H1 (cell line): ENCODE measurements at regions not wholly inside any gene's neighbourhood (a gene's known extent, or its start where the extent isn't known, plus 50 kb on each side); places are given as distances from the start of the nearest gene placed in this dataset.
"Not testable (repeated sequence)": the region's sequence is repeated elsewhere in the genome, so short reads cannot be mapped to it uniquely, and the experiment has no call there.

Experiments used
- CTCF ChIA-PET: fragments of 300-600 bp; sonication (Branson Sonifier 250); formaldehyde crosslinking; loops from one replicate; lab custom pipeline; 2021; ENCODE audit not compliant: partially characterized antibody; lab: Charles Lee
- POLR2A ChIA-PET: fragments of 300-600 bp; sonication (Branson Sonifier 250); formaldehyde crosslinking; loops from one replicate; lab custom pipeline; 2021; ENCODE audit warnings: inconsistent platforms; ENCODE audit not compliant: partially characterized antibody; lab: Charles Lee
- DNase-seq, 2 experiments: peaks; one replicate each; pipeline versions ENCODE4 v3.0.0 to v3.0.0-alpha.2; 2010 to 2022; ENCODE audit warnings: low spot score in 2 of 2, low read depth in 1 of 2, mixed read lengths in 1 of 2
- FAIRE-seq: peaks from 2 replicates; lab custom pipeline; 2011; peaks lifted over from hg19 to GRCh38; lab: Jason Lieb, UNC
- H2AFZ ChIP-seq: 2 replicates; pipeline ENCODE4 v1.8.1; 2012; ENCODE audit warnings: low read length, inconsistent platforms
- H2AK5ac ChIP-seq: 2 replicates; pipeline ENCODE4 v1.6.1; 2013; ENCODE audit warnings: low read depth, low read length
- H2BK120ac ChIP-seq: replicated peaks from 2 replicates; pipeline ENCODE3; 2013; ENCODE audit warnings: low read depth, low read length, inconsistent platforms
- H2BK12ac ChIP-seq: 2 replicates; pipeline ENCODE4 v1.6.1; 2013; ENCODE audit warnings: low read depth, low read length
- H2BK15ac ChIP-seq: 2 replicates; pipeline ENCODE4 v1.6.1; 2013; ENCODE audit warnings: low read length
- H2BK20ac ChIP-seq: 2 replicates; pipeline ENCODE4 v1.6.1; 2013; ENCODE audit warnings: low read length
- H2BK5ac ChIP-seq: 2 replicates; pipeline ENCODE4 v1.6.1; 2013; ENCODE audit warnings: low read depth, low read length
- H3K14ac ChIP-seq: 2 replicates; pipeline ENCODE4 v1.6.1; 2013; ENCODE audit warnings: inconsistent platforms; ENCODE audit not compliant: insufficient read length
- H3K18ac ChIP-seq: 2 replicates; pipeline ENCODE4 v1.6.1; 2013; ENCODE audit warnings: low read length; ENCODE audit errors: extremely low read depth
- H3K23ac ChIP-seq: 2 replicates; pipeline ENCODE4 v1.6.1; 2013; ENCODE audit warnings: inconsistent platforms; ENCODE audit not compliant: insufficient read length
- H3K23me2 ChIP-seq: 2 replicates; pipeline ENCODE4 v1.6.1; 2013; ENCODE audit warnings: low read depth, low read length
- H3K27ac ChIP-seq: 2 replicates; pipeline ENCODE4 v1.6.1; 2011; ENCODE audit warnings: low read depth, low read length, inconsistent platforms
- H3K27me3 ChIP-seq, 4 experiments: replicated peaks in 1 of 4; 1 replicate in 1 of 4; 2 replicates in 3 of 4; pipeline versions ENCODE4 v1.6.1 to v1.8.1; 2011 to 2013; ENCODE audit warnings: low read length in 3 of 4, mild to moderate bottlenecking in 3 of 4, inconsistent platforms in 2 of 4, mixed read lengths in 2 of 4, moderate library complexity in 1 of 4; ENCODE audit not compliant: control insufficient read depth in 3 of 4, insufficient read depth in 3 of 4; ENCODE audit errors: extremely low read depth in 1 of 4
- H3K36me3 ChIP-seq, 4 experiments: 2 replicates each; pipeline versions ENCODE4 v1.6.1 to v1.8.1; 2011 to 2013; ENCODE audit warnings: mild to moderate bottlenecking in 4 of 4, low read length in 3 of 4, moderate library complexity in 2 of 4, control low read depth in 1 of 4, inconsistent platforms in 1 of 4; ENCODE audit not compliant: insufficient read depth in 4 of 4, control insufficient read depth in 2 of 4
- H3K4ac ChIP-seq: replicated peaks from 2 replicates; pipeline ENCODE3; 2013; ENCODE audit warnings: low read length, low read depth, mixed read lengths, inconsistent platforms; ENCODE audit not compliant: insufficient read length
- H3K4me1 ChIP-seq, 4 experiments: replicated peaks in 1 of 4; 1 replicate in 1 of 4; 2 replicates in 3 of 4; pipeline versions ENCODE4 v1.6.1 to v1.8.1; 2011 to 2013; ENCODE audit warnings: low read length in 3 of 4, inconsistent platforms in 2 of 4, mixed read lengths in 1 of 4; ENCODE audit not compliant: insufficient read depth in 4 of 4, control insufficient read depth in 3 of 4
- H3K4me2 ChIP-seq, 2 experiments: 2 replicates each; pipeline versions ENCODE4 v1.6.1 to v1.8.1; 2011 to 2013; ENCODE audit warnings: low read depth in 2 of 2, low read length in 2 of 2, control low read depth in 1 of 2, inconsistent platforms in 1 of 2, mild to moderate bottlenecking in 1 of 2; ENCODE audit not compliant: insufficient read depth in 1 of 2
- H3K4me3 ChIP-seq, 4 experiments: fragments of 200-600, 300-600 bp in 1 of 4; sonication (generic), shearing (Covaris generic), sonication (Bioruptor Twin) in 1 of 4; 2 replicates each; pipeline versions ENCODE4 v1.5.1 to v1.8.1; 2011 to 2016; ENCODE audit warnings: low read length in 4 of 4, low read depth in 3 of 4, control low read depth in 2 of 4, inconsistent platforms in 2 of 4, mild to moderate bottlenecking in 2 of 4, mixed read lengths in 1 of 4, moderate library complexity in 1 of 4; ENCODE audit not compliant: insufficient read depth in 2 of 4; ENCODE audit errors: extremely low read depth in 1 of 4
- H3K56ac ChIP-seq: replicated peaks from 2 replicates; pipeline ENCODE3; 2013; ENCODE audit warnings: low read depth, mild to moderate bottlenecking, mixed read lengths, low read length, inconsistent platforms; ENCODE audit not compliant: insufficient read length
- H3K79me1 ChIP-seq: 2 replicates; pipeline ENCODE4 v1.6.1; 2013; ENCODE audit warnings: low read depth, low read length, control low read depth
- H3K79me2 ChIP-seq, 2 experiments: 2 replicates each; pipeline versions ENCODE4 v1.6.1 to v1.8.1; 2012 to 2013; ENCODE audit warnings: low read length in 2 of 2, mild to moderate bottlenecking in 2 of 2, inconsistent platforms in 1 of 2; ENCODE audit not compliant: insufficient read depth in 2 of 2, control insufficient read depth in 1 of 2
- H3K9ac ChIP-seq, 4 experiments: replicated peaks in 1 of 4; 1 replicate in 1 of 4; 2 replicates in 3 of 4; pipeline versions ENCODE4 v1.6.1 to v1.8.1; 2011 to 2013; ENCODE audit warnings: low read depth in 3 of 4, low read length in 3 of 4, control low read depth in 2 of 4, mild to moderate bottlenecking in 2 of 4, moderate library complexity in 2 of 4, inconsistent platforms in 1 of 4; ENCODE audit errors: extremely low read depth in 1 of 4
- H3K9me3 ChIP-seq, 2 experiments: 2 replicates each; pipeline versions ENCODE4 v1.6.1 to v1.8.1; 2012 to 2013; ENCODE audit warnings: mild to moderate bottlenecking in 2 of 2, moderate library complexity in 2 of 2, control low read depth in 1 of 2, inconsistent platforms in 1 of 2, low read depth in 1 of 2, low read length in 1 of 2, mixed read lengths in 1 of 2; ENCODE audit not compliant: insufficient read depth in 2 of 2
- H4K20me1 ChIP-seq, 2 experiments: replicated peaks in 1 of 2; 2 replicates each; pipeline versions ENCODE3 to v1.8.1; 2011 to 2013; ENCODE audit warnings: inconsistent platforms in 2 of 2, low read length in 2 of 2, mild to moderate bottlenecking in 1 of 2; ENCODE audit not compliant: insufficient read depth in 2 of 2, control insufficient read depth in 1 of 2
- H4K5ac ChIP-seq: 2 replicates; pipeline ENCODE4 v1.6.1; 2013; ENCODE audit warnings: low read length, low read depth, mixed read lengths, inconsistent platforms; ENCODE audit not compliant: insufficient read length
- H4K8ac ChIP-seq: 2 replicates; pipeline ENCODE4 v1.8.0; 2013; ENCODE audit warnings: mild to moderate bottlenecking, moderate library complexity, low read length, inconsistent platforms; ENCODE audit not compliant: insufficient read depth; ENCODE audit errors: extremely low read depth
- H4K91ac ChIP-seq: replicated peaks from 2 replicates; pipeline ENCODE3; 2013; ENCODE audit warnings: low read length, mixed read lengths, inconsistent platforms; ENCODE audit not compliant: insufficient read length
- whole genome bisulfite sequencing, 2 experiments: shearing (Covaris generic) in 1 of 2; methylation state at CpG; one replicate each; pipeline versions ENCODE4 v1.1.6 to v1.1.7; 2013 to 2015; ENCODE audit warnings: low lambda C conversion rate in 2 of 2, mixed read lengths in 2 of 2, inconsistent platforms in 1 of 2, low coverage in 1 of 2, missing lambda C conversion rate in 1 of 2; ENCODE audit not compliant: insufficient replicate concordance in 2 of 2, insufficient coverage in 1 of 2, insufficient read length in 1 of 2; ENCODE audit errors: extremely low coverage in 1 of 2, missing lambda C conversion rate in 1 of 2; 5-methylcytosine and 5-hydroxymethylcytosine counted together

DNA sequence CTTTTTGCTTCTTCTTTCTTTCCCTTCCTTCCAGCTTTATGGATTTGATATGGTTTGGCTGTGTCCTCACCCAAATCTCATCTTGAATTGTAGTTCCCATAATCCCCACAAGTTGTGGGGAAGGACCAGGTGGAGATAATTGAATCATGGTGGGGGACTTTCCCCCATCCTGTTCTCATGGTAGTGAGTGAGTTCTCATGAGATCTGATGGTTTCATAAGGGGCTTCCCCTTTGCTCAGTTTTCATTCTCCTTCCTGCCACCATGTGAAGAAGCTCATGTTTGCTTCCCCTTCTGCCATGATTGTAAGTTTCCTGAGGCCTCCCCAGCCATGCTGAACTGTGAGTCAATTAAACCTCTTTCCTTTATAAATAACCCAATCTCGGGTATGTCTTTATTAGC is 178.3 kb upstream of the GLRA1 start:
- CTCF ChIA-PET, H3K18ac ChIP-seq: not testable (repeated sequence)

More for the DNA sequence above, 178.3 kb upstream of the GLRA1 start:
- H4K5ac ChIP-seq, H4K91ac ChIP-seq, H4K20me1 ChIP-seq, FAIRE-seq, H3K79me2 ChIP-seq, H2AFZ ChIP-seq, H3K27ac ChIP-seq, H3K9ac ChIP-seq, H3K36me3 ChIP-seq, H3K4ac ChIP-seq, H2BK12ac ChIP-seq, H2BK15ac ChIP-seq, H3K23me2 ChIP-seq, H3K9me3 ChIP-seq, H4K8ac ChIP-seq, H3K56ac ChIP-seq, H3K4me1 ChIP-seq, H3K23ac ChIP-seq, H3K27me3 ChIP-seq, DNase-seq, H2BK5ac ChIP-seq, H2BK20ac ChIP-seq, H3K4me2 ChIP-seq, H3K4me3 ChIP-seq, H2AK5ac ChIP-seq, POLR2A ChIA-PET, H3K14ac ChIP-seq, H3K79me1 ChIP-seq, H2BK120ac ChIP-seq: not testable (repeated sequence)
- WGBS, 2 experiments = 94% methylated on average over 1 of the region's 1 CpG; no CpG with 5 or more reads in 1 of the 2 experiments
